CD4-positive, alpha-beta T cell treated with Interleukin-15 for 1 hour (primary cell): ENCODE measurements at regions not wholly inside any gene's neighbourhood (a gene's known extent, or its start where the extent isn't known, plus 50 kb on each side); places are given as distances from the start of the nearest gene placed in this dataset.
"Not testable (repeated sequence)": the region's sequence is repeated elsewhere in the genome, so short reads cannot be mapped to it uniquely, and the experiment has no call there.

Experiments
- DNase-seq: peaks from one replicate; pipeline ENCODE4 v3.0.0-alpha.2; 2020

DNA sequence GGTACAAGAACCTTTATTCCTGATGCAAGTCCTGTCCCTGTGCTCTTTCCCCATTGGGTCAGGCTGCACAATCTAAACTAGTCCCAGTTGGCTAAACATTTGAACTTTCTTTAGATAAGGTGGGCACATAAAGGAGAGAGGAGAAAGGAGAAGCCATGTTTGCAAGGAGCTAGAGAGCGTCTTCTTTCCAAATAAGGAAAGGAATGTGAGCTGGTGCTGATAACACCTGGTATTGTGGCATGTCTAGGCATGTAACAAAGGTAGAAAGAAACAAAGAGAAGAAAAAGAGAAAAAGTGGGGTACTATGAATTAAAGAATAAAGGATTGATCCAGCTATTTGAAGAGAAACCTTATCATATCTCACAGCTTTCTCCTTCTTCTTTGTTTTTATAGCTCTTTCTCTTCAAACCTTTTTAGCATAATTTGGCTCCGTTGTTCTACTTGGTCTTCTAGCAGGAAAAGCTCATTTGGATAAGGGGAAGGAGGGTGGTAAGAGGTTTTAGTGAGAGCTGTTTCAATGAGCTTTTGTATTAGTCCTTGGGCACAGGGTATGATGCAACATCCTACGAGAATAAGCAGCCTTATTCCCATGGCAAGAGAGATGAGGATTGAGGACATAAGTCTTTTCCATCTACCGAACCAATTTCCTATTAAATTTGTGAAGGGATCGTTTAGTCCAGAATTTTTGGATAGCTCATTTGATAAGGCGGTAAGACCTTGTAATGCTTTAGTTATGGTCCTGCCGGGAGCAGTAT lies 415.5 kb upstream of the MAN1A1 start:
- no peak for DNase-seq

DNA sequence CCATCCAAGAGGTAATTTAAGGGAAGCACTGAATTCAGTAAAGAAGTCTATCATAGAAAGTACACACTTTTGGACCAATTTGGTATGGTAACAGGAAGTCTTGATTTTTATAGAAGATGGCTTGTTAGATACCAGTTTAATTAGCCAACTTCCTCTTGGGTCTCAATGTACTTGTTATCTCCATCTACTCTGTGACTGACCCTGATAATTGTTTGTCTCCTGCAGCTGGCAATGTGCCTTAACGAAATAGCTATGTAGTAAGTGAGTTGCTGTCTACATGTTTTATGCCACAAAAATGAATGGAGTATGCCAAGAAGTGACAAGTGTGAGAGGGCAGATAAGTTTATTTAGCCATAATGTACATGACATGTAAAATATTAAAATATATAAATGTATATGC lies 410.5 kb upstream of the MAN1A1 start:
- DNase-seq = no peak

DNA sequence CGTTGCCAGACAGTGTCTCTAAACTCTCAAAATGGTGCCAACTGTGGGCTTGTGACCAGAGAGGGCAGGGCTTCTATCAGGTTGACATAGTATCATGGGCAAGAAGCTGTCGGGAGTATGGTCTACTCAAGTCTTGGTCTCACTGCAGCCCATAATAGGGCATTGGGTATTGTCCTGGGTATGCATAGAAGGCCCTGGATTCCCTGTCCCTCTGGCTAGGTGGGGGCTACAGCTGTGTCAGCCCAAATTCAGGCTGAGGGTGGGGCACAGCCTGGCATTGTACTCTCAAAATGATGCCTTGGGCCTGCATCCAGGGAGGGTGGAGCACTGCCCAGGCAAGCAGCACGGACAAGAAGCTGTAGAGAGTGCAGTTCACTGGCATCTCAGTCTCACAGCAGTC lies 408.8 kb upstream of the MAN1A1 start:
- no peak for DNase-seq

DNA sequence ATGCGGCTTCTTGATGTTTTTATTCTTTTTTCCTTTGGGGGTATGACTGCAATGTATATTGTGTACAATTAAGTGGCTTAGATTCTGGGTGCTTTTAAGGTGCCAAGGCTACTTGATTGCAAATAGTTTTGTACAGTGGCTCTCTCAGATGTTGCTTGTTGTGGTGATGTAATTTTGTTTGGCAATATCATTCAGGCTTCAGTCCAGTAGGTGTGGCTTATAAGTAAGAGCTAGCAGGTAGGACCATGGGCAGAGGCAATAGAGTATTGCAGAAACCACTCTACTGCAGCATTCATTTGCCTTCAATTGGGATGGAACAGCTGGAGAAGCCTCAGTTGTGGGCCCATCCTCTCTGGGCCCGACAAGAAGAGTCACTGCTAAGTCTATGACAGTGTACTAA lies 407.9 kb upstream of the MAN1A1 start:
- DNase-seq = no peak

DNA sequence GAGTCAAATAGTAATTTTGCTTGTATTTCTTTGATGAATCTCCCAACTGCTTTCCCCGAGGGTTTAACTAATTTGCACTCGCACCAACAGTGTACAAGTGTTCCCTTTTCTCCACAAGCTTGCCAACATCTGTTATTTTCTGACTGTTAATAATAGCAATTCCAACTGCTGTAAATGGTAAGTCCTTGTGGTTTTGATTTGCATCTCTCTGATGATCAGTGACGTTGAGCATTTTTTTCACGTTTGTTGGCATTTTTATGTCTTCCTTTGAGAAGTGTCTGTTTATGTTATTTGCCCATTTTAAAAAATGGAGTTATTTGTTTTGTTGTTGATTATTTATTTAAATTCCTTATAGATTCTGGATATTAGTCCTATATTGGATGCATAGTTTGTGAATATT lies 399.8 kb upstream of the MAN1A1 start:
- DNase-seq = no peak

DNA sequence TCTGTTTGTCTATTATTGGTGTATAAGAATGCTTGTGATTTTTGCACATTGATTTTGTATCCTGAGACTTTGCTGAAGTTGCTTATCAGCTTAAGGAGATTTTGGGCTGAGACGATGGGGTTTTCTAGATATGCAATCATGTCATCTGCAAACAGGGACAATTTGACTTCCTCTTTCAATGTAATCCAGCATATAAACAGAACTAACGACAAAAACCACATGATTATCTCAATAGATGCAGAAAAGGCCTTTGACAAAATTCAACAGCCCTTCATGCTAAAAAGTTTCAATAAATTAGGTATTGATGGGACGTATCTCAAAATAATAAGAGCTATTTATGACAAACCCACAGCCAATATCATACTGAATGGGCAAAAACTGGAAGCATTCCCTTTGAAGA lies 399.0 kb upstream of the MAN1A1 start:
- DNase-seq = not testable (repeated sequence)

DNA sequence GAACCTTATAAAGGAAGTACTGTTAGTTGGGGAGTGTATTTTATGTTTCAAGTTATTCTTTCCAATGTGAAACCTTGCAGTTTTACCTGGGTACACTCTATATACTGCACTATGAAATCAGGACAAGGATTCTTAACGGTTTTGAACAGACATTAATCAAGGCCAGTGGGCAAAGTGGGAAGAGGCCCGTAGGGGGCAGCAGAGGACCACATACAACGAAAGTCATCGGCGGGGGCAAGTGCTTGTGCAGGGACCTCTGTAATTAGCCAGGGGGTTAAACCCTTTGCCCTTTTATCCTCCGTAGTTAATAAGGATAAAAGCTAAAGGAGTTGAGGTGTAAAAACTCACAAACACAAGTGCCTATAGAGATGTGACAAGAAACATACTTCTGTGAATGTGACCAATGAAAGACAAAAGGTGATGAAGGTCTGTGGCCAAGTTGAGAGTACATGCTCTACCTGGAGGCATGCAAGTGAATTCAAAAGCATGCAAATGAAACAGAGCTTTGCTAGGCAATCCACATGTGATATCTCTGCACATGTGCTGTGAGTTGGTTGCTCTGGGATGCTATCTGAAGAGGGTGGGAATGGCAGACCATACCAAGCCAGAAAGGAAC lies 392.7 kb upstream of the MAN1A1 start:
- DNase-seq = peak; percentile 39

DNA sequence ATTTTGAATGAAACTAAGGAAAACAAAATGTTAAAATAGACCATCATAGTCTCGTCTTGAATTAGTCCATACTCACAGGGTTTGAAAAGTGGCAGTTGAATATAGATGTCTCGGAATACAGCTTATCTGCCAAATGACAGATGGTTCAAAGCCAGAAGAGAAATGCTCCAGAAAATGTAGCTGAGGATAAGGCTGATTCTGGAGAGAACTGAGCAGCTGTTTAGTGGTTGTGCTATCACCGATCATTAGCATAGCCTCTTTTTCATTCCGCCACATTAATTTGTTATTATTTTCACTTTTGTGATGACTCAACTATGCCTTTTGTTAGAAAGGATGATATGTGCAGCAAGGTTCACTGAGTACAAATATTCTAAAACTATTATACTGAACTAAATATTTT lies 390.2 kb upstream of the MAN1A1 start:
- no peak for DNase-seq

DNA sequence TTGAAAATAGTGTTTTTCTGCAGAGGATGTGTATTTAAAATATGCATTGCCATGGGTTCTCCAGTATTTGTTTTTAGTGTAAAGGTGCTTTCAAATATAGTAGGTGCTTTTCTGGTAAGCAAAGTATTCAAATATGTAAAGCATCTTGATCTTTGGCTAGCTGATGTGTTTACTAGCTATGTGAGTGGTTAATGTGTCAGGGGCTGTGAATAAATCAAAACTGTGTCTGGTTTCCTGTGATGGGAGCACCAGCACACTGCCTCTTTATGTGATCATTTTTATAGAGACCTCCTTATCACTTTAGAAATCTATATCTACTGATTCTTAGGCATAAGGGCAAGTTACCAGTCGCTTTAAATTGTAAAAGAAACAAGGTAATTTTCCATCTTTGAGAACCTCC lies 388.9 kb upstream of the MAN1A1 start:
- DNase-seq = no peak

DNA sequence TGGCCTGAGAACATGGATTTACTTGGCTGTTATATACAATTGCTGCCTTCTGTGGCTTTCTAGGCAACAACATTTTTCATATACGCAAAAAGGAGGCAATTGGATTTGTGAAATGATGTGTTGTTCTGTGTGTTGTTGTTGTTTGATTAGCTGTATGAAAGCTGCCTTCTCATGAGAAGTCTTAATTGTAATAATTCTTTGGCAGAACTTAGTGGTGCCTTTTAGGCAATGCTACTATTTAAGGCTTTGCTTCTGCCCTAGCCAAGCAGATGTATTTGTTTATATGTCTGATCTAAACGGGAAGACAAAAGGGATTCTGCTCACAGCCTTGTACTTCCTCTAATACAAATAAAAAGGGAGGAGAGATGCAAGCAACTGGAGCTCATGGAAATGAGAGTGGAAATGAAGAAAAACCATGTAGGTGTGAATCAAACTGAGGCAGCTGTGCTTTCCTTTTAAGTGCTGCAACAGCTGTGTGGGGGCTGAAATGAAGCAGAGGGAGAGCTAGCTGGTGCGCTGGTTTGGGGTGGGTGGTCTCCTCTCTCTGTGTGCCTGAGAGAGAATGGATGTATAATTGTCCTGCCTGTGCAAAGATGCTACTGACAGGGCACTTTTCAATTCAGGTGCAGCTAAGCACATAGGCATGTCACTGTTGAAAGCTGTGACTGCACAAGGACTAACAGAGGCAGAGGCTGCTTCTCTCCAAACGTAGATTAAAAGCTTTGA lies 386.9 kb upstream of the MAN1A1 start:
- DNase-seq = no peak

DNA sequence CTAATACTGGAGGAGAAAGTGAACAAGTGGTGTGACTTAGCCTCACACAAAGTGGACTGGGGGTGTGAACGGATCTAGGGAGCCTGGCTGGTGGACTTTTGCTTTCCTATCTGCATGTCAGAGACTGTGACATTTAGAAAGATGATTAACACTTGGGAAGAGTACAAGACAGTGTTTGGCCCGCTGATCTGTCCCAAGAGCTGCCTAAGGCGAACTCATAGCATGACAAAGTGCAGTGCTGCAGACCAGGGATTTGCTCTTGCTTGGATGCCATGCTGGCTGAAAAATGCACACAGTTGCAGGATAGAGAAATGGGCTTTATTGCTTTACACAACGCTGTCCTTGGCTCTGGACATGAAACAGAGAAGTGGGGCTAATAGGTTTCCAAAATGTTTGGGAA lies 386.0 kb upstream of the MAN1A1 start:
- no peak for DNase-seq

DNA sequence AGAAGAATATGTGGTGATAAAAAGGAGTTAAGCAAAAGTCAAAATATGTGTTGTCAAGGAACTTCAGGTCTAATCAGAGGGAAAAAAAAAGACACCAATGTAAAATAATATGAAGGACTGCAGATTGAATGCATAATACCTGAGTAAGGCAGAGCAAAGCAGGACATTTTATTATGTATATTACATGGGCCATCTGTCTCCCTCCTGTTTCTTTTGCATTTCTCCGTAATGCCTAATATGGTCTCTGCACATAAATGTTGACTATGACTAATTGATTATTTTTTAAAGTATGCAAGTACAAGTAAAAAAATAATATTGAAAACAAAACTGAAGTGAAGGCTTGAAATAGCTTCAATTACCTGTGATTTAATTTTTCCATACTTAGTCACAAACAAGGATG lies 384.7 kb upstream of the MAN1A1 start:
- no peak for DNase-seq

DNA sequence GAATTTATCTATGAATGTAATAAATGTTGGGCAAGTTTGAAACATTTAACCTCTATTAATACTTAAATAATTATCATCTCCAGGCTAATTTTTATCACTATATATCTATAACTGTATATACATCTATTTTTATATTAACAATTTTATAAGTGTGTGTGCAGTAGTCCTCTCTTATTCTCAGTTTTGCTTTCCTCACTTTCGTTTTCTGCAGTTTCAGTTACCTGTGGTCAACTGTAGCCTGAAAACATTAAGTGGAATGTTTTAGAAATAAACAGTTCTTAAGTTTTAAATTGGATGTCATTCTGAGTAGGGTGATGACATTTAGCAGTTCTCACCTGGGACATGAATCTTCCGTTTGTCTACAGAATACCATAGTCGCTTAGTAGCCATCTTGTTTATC lies 379.4 kb upstream of the MAN1A1 start:
- DNase-seq = no peak

DNA sequence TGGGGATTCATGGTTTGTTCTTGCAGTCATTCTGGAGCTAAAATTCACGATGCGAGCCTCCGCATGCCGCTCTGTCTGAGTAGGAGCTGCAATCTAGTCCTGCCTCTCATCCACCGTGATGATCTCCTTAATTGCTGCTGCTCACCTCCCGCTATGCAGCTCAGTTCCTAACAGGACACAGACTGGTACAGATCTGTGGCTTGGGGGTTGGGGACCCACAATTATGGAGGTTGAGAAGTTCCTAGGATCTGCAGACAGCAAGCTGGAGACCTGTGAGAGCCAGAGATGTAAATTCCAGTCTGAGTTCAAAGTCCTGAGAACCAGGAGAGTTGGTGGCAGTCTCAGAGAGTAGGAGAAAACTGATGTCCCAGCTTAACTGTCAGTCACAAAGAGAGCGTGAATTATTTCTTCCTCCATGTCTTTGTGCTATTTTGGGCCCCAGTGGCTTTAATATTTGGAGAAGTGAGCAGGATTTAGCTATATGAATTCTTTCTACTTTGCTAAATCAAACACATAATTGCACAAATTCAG lies 378.7 kb upstream of the MAN1A1 start:
- no peak for DNase-seq

DNA sequence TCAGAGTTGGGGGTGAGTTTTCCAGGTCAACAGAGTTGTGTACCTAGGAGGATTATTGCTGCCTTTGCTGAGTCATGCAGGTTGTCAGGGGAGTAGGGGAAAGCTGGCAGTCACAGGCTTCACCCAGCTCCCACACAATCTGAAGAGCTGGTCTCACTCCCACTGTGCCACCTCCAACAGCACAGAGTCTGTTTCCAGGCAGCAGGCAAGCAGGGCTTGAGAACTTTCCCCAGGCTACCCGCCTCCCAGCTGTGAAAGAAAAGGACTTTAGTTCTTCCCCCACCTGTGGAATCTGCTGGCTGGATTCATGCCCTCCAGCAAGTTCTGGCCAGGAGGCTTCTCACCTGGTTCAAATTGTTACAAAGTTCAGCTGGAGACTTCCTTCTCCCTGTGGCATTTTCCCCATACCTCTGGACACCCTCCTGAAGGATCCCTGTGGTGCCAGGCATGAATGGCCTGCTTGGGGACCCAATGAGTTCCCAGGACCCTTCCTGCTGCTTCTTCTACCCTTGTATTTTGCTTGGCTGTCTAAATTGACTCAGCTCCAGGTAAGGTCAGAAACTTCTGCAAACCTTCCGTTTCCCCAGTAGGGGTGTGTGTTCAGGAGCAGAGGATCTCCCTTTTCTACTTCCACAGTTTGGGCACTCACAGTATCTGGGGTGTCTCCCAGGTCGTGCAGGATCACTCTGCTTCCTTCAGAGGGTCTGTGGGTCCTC lies 378.1 kb upstream of the MAN1A1 start:
- DNase-seq = no peak

DNA sequence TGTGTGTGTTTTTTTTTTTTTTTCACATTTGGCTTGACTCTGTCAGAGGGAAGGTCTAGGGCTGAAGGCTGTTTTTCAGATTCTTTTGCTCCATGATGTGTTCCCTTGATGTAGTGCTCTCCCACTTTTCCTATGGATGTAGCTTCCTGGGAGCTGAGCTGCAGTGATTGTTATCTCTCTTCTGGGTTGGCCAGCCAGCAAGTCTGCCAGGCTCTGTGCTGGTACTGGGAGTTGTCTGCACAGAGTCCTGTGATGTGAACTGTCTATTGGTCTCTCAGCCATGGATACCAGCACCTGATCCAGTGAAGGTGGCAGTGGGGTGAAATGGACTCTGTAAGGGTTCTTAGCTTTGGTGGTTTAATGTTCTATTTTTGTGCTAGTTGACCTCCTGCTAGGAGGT lies 377.4 kb upstream of the MAN1A1 start:
- not testable (repeated sequence) for DNase-seq

DNA sequence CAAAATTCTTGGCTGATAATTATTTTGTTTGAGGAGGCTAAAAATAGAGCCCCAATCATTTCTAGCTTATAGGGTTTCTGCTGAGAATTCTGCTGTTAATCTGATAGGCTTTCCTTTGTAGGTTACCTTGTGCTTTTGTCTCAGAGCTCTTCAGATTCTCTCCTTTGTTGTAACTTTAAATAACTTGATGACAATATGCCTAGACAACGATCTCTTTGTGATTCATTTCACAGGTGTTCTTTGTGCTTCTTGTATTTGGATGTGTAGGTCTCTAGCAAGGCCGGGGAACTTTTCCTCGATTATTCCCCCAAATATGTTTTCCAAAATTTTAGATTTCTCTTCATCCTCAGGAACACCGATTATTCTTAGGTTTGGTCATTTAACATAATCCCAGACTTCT lies 376.5 kb upstream of the MAN1A1 start:
- DNase-seq = no peak

DNA sequence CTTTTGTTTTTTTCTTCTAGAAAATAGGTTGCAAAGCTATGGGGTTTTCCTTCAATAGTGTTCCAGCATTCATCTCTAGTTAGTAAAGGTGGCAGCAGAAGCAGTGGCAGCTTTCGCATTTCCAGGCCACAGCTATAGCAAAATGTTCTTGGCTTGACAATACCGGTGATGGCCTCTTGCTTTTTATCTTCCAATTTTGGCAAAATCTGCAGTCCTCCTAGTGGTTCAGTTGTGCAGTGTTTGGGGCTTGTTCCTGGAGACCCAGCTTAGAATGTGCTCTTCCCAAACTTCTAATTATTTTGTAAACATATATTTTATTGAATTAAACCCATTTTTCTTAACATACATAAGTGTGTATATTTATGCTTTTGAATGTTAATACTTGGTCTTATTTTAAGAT lies 370.6 kb upstream of the MAN1A1 start:
- DNase-seq = no peak

DNA sequence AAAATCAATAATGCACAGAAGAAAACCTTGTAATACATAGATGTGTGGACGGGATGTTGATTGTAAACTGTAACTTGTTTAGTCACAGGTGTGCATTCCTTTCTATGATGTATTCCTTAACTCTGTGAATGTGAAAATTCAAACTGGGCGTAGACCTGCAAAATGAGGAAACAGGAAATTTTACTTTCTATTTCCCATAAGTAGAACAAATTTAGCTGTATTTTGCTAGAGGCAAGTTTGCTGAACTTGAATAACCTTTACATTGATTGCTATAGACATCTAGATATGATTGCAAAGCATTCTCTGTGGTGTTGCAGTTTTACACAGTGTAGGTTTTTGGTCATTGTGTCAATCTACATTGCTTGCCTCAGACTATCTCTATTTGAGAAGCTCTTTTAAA lies 368.4 kb upstream of the MAN1A1 start:
- DNase-seq = no peak

DNA sequence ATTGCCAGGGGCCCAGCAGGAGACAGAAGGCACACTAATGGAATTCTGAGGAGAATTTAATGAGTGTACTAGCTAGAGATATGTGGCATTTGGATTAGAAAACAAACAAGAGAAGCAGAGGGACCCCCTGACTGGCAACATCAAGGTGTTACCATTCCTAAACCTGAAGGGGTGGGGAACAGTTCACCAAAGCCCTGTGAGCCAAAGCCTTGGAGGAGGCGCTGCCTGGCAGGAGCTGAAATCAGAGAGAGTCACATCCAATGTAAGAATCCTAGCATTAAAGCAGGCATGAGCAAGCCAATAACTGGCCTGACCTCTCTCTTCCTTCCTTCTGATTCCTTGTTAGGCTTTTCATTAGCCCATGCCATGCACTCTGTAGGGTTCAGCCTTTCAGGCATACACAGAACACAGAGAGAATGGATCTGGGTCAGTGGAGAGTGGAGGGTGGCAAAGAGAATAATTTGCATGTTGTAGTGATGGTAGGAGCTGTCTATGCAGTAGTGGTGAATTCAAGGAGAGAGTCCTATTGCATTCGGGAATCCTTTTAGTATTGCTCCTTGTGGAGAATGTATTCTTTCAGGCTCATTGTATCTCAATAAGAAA lies 367.2 kb upstream of the MAN1A1 start:
- DNase-seq = no peak

DNA sequence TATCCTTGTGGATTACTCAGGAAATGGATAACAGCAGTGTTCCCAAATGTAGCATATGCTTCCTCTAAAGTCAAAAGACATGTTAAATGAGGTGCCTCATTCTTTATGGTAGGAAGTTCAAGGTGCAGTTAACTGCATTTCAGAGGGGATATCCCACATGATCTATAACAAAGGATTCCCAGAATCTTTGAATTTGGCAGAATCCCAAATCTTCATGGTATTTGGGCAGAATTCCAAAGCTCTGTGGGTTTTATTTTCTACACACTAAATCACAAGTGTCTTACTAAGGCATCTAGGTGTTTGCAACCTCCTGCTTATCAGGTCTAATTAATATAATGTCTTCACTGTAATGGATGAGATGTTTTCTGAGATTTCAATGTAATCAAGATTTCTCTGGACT lies 364.3 kb upstream of the MAN1A1 start:
- DNase-seq = no peak

DNA sequence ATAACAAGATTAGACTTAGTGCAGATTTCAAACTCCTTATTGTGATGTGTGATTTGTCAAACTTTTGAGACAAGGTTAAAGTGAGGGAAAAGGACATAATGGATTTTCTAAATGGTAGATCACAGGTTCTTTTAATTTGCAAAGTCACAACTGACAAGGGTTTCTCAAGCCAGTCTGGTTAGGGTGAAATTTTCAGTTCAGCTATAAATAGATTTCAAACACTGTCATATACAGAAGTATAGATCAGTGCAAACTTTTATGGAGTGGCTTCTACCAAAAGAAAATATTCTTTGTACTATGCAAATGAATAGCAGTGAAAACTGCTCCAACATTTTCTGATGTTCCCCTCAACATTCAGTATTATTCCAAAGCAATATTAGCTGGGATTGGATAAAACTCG lies 337.1 kb upstream of the MAN1A1 start:
- no peak for DNase-seq

DNA sequence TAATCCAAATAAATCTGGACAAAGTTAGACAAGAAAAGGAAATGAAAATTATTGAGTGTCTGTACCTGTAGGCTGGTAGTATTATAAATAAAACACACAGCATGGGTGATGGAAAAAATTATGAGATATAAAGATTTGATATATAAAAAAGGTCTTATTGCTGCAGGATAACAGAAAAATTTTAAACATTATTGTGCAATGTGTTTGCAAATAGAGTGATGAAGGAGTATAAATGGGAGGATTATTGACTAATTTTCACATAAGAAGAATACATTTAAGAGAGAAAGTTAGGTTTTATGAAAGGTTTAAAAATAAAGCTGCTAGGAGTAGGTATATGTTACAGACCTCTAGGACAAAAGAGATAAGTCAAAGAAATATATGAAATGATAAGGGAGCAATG lies 336.7 kb upstream of the MAN1A1 start:
- no peak for DNase-seq
